Epithelial cell of proximal tubule (primary cell): ENCODE measurements at regions not wholly inside any gene's neighbourhood (a gene's known extent, or its start where the extent isn't known, plus 50 kb on each side); places are given as distances from the start of the nearest gene placed in this dataset.

Experiments used
- DNase-seq: peaks from one replicate; pipeline ENCODE4 v3.0.0-alpha.2; 2011; ENCODE audit warnings: low read depth
- H3K4me3 ChIP-seq: 2 replicates; pipeline ENCODE4 v1.5.1; 2011; ENCODE audit warnings: low read depth, mild to moderate bottlenecking, low read length
- CTCF ChIP-seq: conservative IDR thresholded peaks from 2 replicates; pipeline ENCODE4 v1.5.1; 2012; ENCODE audit warnings: low read depth, mild to moderate bottlenecking, low read length

- no peak for DNase-seq
- no peak for TF ChIP-seq CTCF
- H3K4me3 ChIP-seq: no peak overlapping the region
These were observed 407.3 kb upstream of the SGCG start for GRCh38 chr13:22773465-22773864.

GRCh38 chr13:22776394-22777186, 404.2 kb upstream of the SGCG start:
- DNase-seq: no peak
- no peak overlapping the region for H3K4me3 ChIP-seq
- no peak for TF ChIP-seq CTCF

- H3K4me3 ChIP-seq: no peak overlapping the region
- no peak for DNase-seq
- no peak for TF ChIP-seq CTCF
These were observed 403.6 kb upstream of the SGCG start for GRCh38 chr13:22777207-22777606.

GRCh38 chr13:22789027-22789593, 391.7 kb upstream of the SGCG start:
- no peak overlapping the region for H3K4me3 ChIP-seq
- DNase-seq: no peak
- TF ChIP-seq CTCF: no peak

GRCh38 chr13:22789916-22790315, 390.9 kb upstream of the SGCG start:
- no peak for TF ChIP-seq CTCF
- H3K4me3 ChIP-seq: no peak overlapping the region
- no peak for DNase-seq

- H3K4me3 ChIP-seq: no peak overlapping the region
- no peak for TF ChIP-seq CTCF
- no peak for DNase-seq
These were observed 387.1 kb upstream of the SGCG start for GRCh38 chr13:22793598-22794134.
